ENCODE measurements at regions not wholly inside any gene's neighbourhood (a gene's known extent, or its start where the extent isn't known, plus 50 kb on each side); places are given as distances from the start of the nearest gene placed in this dataset.

GRCh38 chr6:19714434-19715166 is 122.6 kb upstream of the ID4 start:
- no peak for TF ChIP-seq CTCF (IDR thresholded peaks at IDR 0.05)

GRCh38 chr6:19715167-19715551 is 122.0 kb upstream of the ID4 start:
- H3K79me2 ChIP-seq, result no peaks in the 10 kb centered on the region
- no peak overlapping the region for H3K9ac ChIP-seq
- H2AFZ ChIP-seq, result no peak overlapping the region
- H3K27me3 ChIP-seq (ENCODE audit: control insufficient read depth, insufficient read depth, low read length), result no peaks in the 10 kb centered on the region
- H3K4me1 ChIP-seq, result no peaks in the 10 kb centered on the region
- no peak overlapping the region for H3K4me3 ChIP-seq (ENCODE audit: low read depth, low read length)
- TF ChIP-seq CTCF (IDR thresholded peaks at IDR 0.05), result no peak
- H3K27ac ChIP-seq, result no peak overlapping the region
- H3K4me2 ChIP-seq (ENCODE audit: low read length), result no peak overlapping the region
- no peaks in the 10 kb centered on the region for H3K36me3 ChIP-seq (ENCODE audit: control insufficient read depth, insufficient read depth, low read length)
- H3K9me3 ChIP-seq (ENCODE audit: control insufficient read depth, low read length), result no peaks in the 10 kb centered on the region

More at GRCh38 chr6:19714434-19715166, 122.6 kb upstream of the ID4 start:
- Histone ChIP-seq H3K79me2 (no peaks in the 10 kb centered on the region), H3K36me3 (ENCODE audit: control insufficient read depth, insufficient read depth, low read length) (no peaks in the 10 kb centered on the region), H2AFZ (no peak overlapping the region), H3K4me2 (ENCODE audit: low read length) (no peak overlapping the region), H3K4me1 (no peaks in the 10 kb centered on the region), H3K9ac (no peak overlapping the region), H3K27me3 (ENCODE audit: control insufficient read depth, insufficient read depth, low read length) (no peaks in the 10 kb centered on the region), H3K4me3 (ENCODE audit: low read depth, low read length) (no peak overlapping the region), H3K9me3 (ENCODE audit: control insufficient read depth, low read length) (no peaks in the 10 kb centered on the region), H3K27ac (no peak overlapping the region)

GRCh38 chr6:19719691-19720128 is 117.5 kb upstream of the ID4 start:
- Histone ChIP-seq H3K9ac (no peak overlapping the region), H3K4me2 (ENCODE audit: low read length) (no peak overlapping the region), H3K27me3 (ENCODE audit: control insufficient read depth, insufficient read depth, low read length) (no peaks in the 10 kb centered on the region), H3K4me1 (no peaks in the 10 kb centered on the region), H3K27ac (no peak overlapping the region), H3K79me2 (no peaks in the 10 kb centered on the region), H3K36me3 (ENCODE audit: control insufficient read depth, insufficient read depth, low read length) (no peaks in the 10 kb centered on the region), H3K4me3 (ENCODE audit: low read depth, low read length) (no peak overlapping the region), H2AFZ (no peak overlapping the region), H3K9me3 (ENCODE audit: control insufficient read depth, low read length) (no peaks in the 10 kb centered on the region)
- TF ChIP-seq CTCF (IDR thresholded peaks at IDR 0.05), result no peak

GRCh38 chr6:19721766-19722377 is 115.3 kb upstream of the ID4 start:
- Histone ChIP-seq H3K27me3 (ENCODE audit: control insufficient read depth, insufficient read depth, low read length) (no peaks in the 10 kb centered on the region), H3K27ac (no peak overlapping the region), H3K9ac (no peak overlapping the region), H3K4me2 (ENCODE audit: low read length) (no peak overlapping the region), H3K36me3 (ENCODE audit: control insufficient read depth, insufficient read depth, low read length) (no peaks in the 10 kb centered on the region), H2AFZ (no peak overlapping the region), H3K4me3 (ENCODE audit: low read depth, low read length) (no peak overlapping the region), H3K79me2 (no peaks in the 10 kb centered on the region), H3K4me1 (no peaks in the 10 kb centered on the region), H3K9me3 (ENCODE audit: control insufficient read depth, low read length) (no peaks in the 10 kb centered on the region)
- TF ChIP-seq CTCF (IDR thresholded peaks at IDR 0.05), result no peak

Data from parathyroid adenoma (tissue), 2 donors.